ENCODE measurements at regions not wholly inside any gene's neighbourhood (a gene's known extent, or its start where the extent isn't known, plus 50 kb on each side); places are given as distances from the start of the nearest gene placed in this dataset.

GRCh38 chr3:94927175-94927574, 864.3 kb downstream of the NSUN3 start:
- TF ChIP-seq CTCF (IDR thresholded peaks at IDR 0.05; ENCODE audit: low read depth, low read length, poor library complexity, severe bottlenecking) (no peak), EZH2phosphoT487 (IDR thresholded peaks at IDR 0.05; ENCODE audit: borderline replicate concordance, low read length) (no peak)

All from DOHH2 (cell line).